Activated effector memory CD4-positive, alpha-beta T cell treated with Interleukin-2 at 50 U/mL for 16 hours (primary cell): ENCODE measurements at regions not wholly inside any gene's neighbourhood (a gene's known extent, or its start where the extent isn't known, plus 50 kb on each side); places are given as distances from the start of the nearest gene placed in this dataset.
"Not testable (repeated sequence)": the region's sequence is repeated elsewhere in the genome, so short reads cannot be mapped to it uniquely, and the experiment has no call there.

Experiments used
- DNase-seq: peaks from one replicate; pipeline ENCODE4 v3.0.0-alpha.2; 2020

GRCh38 chr14:22285991-22286390 is 303.0 kb downstream of the DAD1 start:
- no peak for DNase-seq

- DNase-seq: no peak
Observed at GRCh38 chr14:22282949-22283348, 306.1 kb downstream of the DAD1 start.

GRCh38 chr14:22282417-22282816 is 306.6 kb downstream of the DAD1 start:
- DNase-seq: no peak

GRCh38 chr14:22281447-22281874 is 307.6 kb downstream of the DAD1 start:
- DNase-seq: not testable (repeated sequence)

- DNase-seq: no peak
Observed at GRCh38 chr14:22280497-22281316, 308.3 kb downstream of the DAD1 start.

- no peak for DNase-seq
Observed at GRCh38 chr14:22276913-22277816, 311.9 kb downstream of the DAD1 start.

GRCh38 chr14:22271838-22272799 is 316.9 kb downstream of the DAD1 start:
- no peak for DNase-seq

GRCh38 chr14:22268875-22269274 is 320.1 kb downstream of the DAD1 start:
- no peak for DNase-seq

GRCh38 chr14:22266683-22267082 is 322.3 kb downstream of the DAD1 start:
- no peak for DNase-seq

- no peak for DNase-seq
Observed at GRCh38 chr14:22266142-22266442, 322.9 kb downstream of the DAD1 start.

- no peak for DNase-seq
Observed at GRCh38 chr14:22265319-22266141, 323.5 kb downstream of the DAD1 start.

- DNase-seq: no peak
Observed at GRCh38 chr14:22264759-22265158, 324.3 kb downstream of the DAD1 start.

- DNase-seq: no peak
Observed at GRCh38 chr14:22263961-22264360, 325.1 kb downstream of the DAD1 start.

GRCh38 chr14:22262881-22263280 is 326.1 kb downstream of the DAD1 start:
- DNase-seq: no peak

- DNase-seq: no peak
Observed at GRCh38 chr14:22255017-22255950, 333.7 kb downstream of the DAD1 start.

- DNase-seq: no peak
Observed at GRCh38 chr14:22252686-22253085, 336.3 kb downstream of the DAD1 start.

GRCh38 chr14:22251090-22251489 is 337.9 kb downstream of the DAD1 start:
- DNase-seq: no peak

- DNase-seq: no peak
Observed at GRCh38 chr14:22249770-22250169, 339.3 kb downstream of the DAD1 start.

- DNase-seq: no peak
Observed at GRCh38 chr14:22243971-22244581, 344.9 kb downstream of the DAD1 start.

- not testable (repeated sequence) for DNase-seq
Observed at GRCh38 chr14:22238320-22238719, 350.7 kb downstream of the DAD1 start.
